Thoracic aorta (tissue), 2 donors: ENCODE measurements at regions not wholly inside any gene's neighbourhood (a gene's known extent, or its start where the extent isn't known, plus 50 kb on each side); places are given as distances from the start of the nearest gene placed in this dataset.

ENCODE experiments used
- ATAC-seq: fragments of 150-250 bp; one replicate; pipeline ENCODE4 v1.8.0; 2017; ENCODE audit warnings: low read depth; ENCODE audit not compliant: insufficient number of reproducible peaks, low FRiP score
- DNase-seq: peaks from one replicate; pipeline ENCODE4 v3.0.0-alpha.2; 2020; ENCODE audit warnings: low spot score
- H3K27ac ChIP-seq, 2 donors: fragments of 200-600 bp; sonication (generic); 1 replicate in 1 of 2; 2 replicates in 1 of 2; pipeline ENCODE4 v1.5.1; 2016; ENCODE audit warnings: mild to moderate bottlenecking in 2 of 2, moderate library complexity in 2 of 2
- H3K27me3 ChIP-seq: fragments of 200-600 bp; sonication (generic); replicated peaks from 2 replicates; pipeline ENCODE4 v1.6.0; 2016; ENCODE audit warnings: mild to moderate bottlenecking; ENCODE audit not compliant: insufficient read depth
- H3K36me3 ChIP-seq: fragments of 200-600 bp; sonication (generic); one replicate; pipeline ENCODE4 v1.5.1; 2016
- H3K4me1 ChIP-seq, 2 donors: fragments of 200-600 bp; sonication (generic); 1 replicate in 1 of 2; 2 replicates in 1 of 2; pipeline versions ENCODE4 v1.5.1 to v1.6.0; 2016; ENCODE audit warnings: low read depth in 2 of 2, mild to moderate bottlenecking in 1 of 2; ENCODE audit not compliant: control insufficient read depth in 1 of 2
- H3K4me3 ChIP-seq: fragments of 200-600 bp; sonication (generic); 2 replicates; pipeline ENCODE4 v1.5.1; 2016; ENCODE audit warnings: mild to moderate bottlenecking
- H3K9me3 ChIP-seq: fragments of 200-600 bp; sonication (generic); 2 replicates; pipeline ENCODE4 v1.5.1; 2016
- CTCF ChIP-seq: fragments of 200-600 bp; sonication (generic); IDR thresholded peaks from one replicate; pipeline ENCODE4 v1.5.1; 2019; ENCODE audit warnings: antibody characterized with exemption

- TF ChIP-seq CTCF, result no peak
- ATAC-seq (no peak), DNase-seq (no peak)
- no peaks in the 10 kb centered on the region for H3K27me3 ChIP-seq
- H3K27ac ChIP-seq, result no peak overlapping the region
- H3K36me3 ChIP-seq, result no peaks in the 10 kb centered on the region
- no peaks in the 10 kb centered on the region for H3K9me3 ChIP-seq
- no peak overlapping the region for H3K4me3 ChIP-seq
- peaks cover 0 to 5% of the 10 kb centered on the region in 2 donors for H3K4me1 ChIP-seq
These were observed 255.4 kb upstream of the MYO3A start for GRCh38 chr10:25678666-25679065.

- no peaks in the 10 kb centered on the region for H3K36me3 ChIP-seq
- ATAC-seq (no peak), DNase-seq (no peak)
- no peak overlapping the region for H3K27ac ChIP-seq
- peaks cover 0 to 5% of the 10 kb centered on the region in 2 donors for H3K4me1 ChIP-seq
- no peak for TF ChIP-seq CTCF
- H3K4me3 ChIP-seq, result peak overlapping the region; percentile 27
- H3K9me3 ChIP-seq, result no peaks in the 10 kb centered on the region
- H3K27me3 ChIP-seq, result no peaks in the 10 kb centered on the region
These were observed 251.7 kb upstream of the MYO3A start for GRCh38 chr10:25682203-25682851.

GRCh38 chr10:25683344-25683743 is 250.7 kb upstream of the MYO3A start:
- Histone ChIP-seq H3K9me3 (no peaks in the 10 kb centered on the region), H3K27ac (no peak overlapping the region), H3K27me3 (no peaks in the 10 kb centered on the region), H3K4me3 (no peak overlapping the region), H3K36me3 (no peaks in the 10 kb centered on the region), H3K4me1 (peaks cover 0 to 5% of the 10 kb centered on the region in 2 donors)
- ATAC-seq (no peak), DNase-seq (no peak)
- TF ChIP-seq CTCF, result no peak

DNA sequence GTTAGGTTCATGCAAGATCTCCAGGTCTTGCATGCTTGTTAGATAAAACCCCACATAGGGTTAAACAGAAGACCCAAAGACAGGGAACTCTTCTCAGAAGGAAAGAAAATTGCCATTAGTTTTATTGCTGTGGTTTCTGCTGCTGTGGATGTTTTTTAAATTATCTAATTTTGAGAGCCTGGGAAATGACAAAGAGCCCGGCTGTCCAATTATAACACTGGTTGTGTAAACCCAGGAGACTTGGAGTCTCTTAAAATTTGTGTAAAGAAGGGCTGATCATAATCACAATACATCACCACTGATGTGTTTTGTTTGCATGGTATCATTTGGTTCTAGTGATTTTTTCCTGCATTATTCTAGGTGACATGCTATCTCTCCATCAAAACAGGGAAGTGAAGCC is 246.5 kb upstream of the MYO3A start:
- Histone ChIP-seq H3K27ac (no peak overlapping the region), H3K9me3 (no peaks in the 10 kb centered on the region), H3K4me1 (no peaks in the 10 kb centered on the region), H3K27me3 (no peaks in the 10 kb centered on the region), H3K4me3 (no peak overlapping the region), H3K36me3 (no peaks in the 10 kb centered on the region)
- ATAC-seq, result no peak
- no peak for DNase-seq
- TF ChIP-seq CTCF, result no peak

- DNase-seq (no peak), ATAC-seq (no peak)
- H3K9me3 ChIP-seq, result no peaks in the 10 kb centered on the region
- no peaks in the 10 kb centered on the region for H3K27me3 ChIP-seq
- H3K4me1 ChIP-seq, result no peaks in the 10 kb centered on the region
- no peak for TF ChIP-seq CTCF
- H3K4me3 ChIP-seq, result no peak overlapping the region
- no peak overlapping the region for H3K27ac ChIP-seq
- no peaks in the 10 kb centered on the region for H3K36me3 ChIP-seq
These were observed 244.5 kb upstream of the MYO3A start for GRCh38 chr10:25689346-25690100.
